ENCODE measurements at regions not wholly inside any gene's neighbourhood (a gene's known extent, or its start where the extent isn't known, plus 50 kb on each side); places are given as distances from the start of the nearest gene placed in this dataset.

DNA sequence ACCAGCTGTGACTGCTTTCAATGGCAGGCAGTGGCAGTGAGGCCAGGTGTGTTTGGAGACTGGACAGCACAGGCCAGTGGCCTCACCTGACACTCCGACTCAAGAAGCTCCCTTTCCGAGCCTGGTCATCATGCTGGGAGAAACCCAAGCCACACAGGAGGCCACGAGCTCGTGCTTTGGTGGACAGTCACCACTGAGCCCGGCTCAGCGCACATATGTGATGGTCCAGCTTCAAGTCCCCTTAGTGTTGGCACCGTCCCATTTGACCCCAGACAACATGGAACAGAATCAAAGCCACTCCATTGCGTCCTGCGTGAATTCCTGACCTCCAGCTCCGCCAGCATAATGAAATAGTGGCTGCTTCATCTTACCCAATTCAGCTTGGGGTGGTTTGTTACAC, 64.0 kb upstream of the PPP1R26 start:
- TF ChIP-seq EZH2 (IDR thresholded peaks at IDR 0.05; ENCODE audit: low read length, missing control alignments): no peak
- TF ChIP-seq, protein P1, sequence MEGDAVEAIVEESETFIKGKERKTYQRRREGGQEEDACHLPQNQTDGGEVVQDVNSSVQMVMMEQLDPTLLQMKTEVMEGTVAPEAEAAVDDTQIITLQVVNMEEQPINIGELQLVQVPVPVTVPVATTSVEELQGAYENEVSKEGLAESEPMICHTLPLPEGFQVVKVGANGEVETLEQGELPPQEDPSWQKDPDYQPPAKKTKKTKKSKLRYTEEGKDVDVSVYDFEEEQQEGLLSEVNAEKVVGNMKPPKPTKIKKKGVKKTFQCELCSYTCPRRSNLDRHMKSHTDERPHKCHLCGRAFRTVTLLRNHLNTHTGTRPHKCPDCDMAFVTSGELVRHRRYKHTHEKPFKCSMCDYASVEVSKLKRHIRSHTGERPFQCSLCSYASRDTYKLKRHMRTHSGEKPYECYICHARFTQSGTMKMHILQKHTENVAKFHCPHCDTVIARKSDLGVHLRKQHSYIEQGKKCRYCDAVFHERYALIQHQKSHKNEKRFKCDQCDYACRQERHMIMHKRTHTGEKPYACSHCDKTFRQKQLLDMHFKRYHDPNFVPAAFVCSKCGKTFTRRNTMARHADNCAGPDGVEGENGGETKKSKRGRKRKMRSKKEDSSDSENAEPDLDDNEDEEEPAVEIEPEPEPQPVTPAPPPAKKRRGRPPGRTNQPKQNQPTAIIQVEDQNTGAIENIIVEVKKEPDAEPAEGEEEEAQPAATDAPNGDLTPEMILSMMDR (conservative IDR thresholded peaks at IDR 0.05 in 1 of 2, IDR thresholded peaks at IDR 0.05 in 1 of 2; ENCODE audit: low read depth in 1 of 2, low read length in 2 of 2): no peak
